ENCODE measurements at regions not wholly inside any gene's neighbourhood (a gene's known extent, or its start where the extent isn't known, plus 50 kb on each side); places are given as distances from the start of the nearest gene placed in this dataset.

DNA sequence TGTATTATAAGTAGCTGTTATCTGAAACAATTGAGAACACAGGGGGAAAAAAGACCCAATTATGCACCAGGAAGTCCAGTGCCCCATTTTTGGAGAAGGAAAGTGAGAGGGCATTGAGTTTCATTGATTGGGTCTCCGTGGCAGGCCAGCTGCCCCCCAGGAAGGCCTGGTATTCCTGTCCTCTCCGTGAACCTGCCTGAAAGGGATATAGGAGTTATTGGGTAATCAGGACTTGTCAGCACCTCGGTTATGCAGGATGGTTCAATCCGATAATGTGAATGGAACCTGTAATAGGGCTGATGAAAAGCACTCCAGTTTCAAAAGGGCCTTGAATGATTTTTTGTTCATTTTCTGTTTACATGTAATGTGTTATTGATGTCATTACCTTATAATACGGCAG lies 122.0 kb upstream of the RARB start:
- DNase-seq, result no peak

DNA sequence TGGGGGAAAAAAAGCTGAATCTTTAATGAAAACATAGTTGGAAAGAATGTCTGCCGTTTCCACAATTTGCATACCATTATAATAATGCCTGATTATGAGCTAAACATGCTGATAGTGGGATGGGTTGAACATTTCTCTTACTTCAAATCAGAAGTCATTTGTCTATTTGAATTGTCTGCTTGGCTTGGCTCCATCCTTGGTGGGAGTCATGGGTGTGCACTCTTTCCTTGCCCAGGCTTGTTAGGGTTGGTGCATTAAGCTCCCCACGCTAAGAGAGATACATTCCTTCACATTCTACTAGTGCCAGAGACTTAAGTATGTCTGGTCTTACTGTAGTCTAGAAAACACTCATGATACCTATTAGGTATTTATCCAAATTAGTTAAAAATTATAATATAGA lies 121.4 kb upstream of the RARB start:
- no peak for DNase-seq

DNA sequence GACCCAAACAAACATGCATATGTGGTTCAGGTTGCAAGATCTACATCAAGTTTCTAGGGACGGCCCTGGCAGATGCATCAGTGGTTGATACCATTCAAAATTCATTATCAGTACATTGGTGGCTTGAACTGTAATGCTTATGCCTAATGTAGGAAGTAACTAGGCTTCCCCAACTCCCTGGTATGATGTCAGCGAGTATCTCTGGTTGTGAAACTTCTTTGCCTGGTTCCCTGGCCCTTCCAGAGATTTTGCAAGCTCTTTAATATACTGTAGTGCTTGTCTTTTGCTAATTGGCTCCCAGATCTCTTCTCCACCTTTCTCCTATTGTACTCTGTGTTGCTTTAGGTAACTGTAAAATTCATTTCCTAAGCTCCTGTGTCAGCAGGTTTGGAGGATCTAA lies 114.8 kb upstream of the RARB start:
- DNase-seq, result no peak

DNA sequence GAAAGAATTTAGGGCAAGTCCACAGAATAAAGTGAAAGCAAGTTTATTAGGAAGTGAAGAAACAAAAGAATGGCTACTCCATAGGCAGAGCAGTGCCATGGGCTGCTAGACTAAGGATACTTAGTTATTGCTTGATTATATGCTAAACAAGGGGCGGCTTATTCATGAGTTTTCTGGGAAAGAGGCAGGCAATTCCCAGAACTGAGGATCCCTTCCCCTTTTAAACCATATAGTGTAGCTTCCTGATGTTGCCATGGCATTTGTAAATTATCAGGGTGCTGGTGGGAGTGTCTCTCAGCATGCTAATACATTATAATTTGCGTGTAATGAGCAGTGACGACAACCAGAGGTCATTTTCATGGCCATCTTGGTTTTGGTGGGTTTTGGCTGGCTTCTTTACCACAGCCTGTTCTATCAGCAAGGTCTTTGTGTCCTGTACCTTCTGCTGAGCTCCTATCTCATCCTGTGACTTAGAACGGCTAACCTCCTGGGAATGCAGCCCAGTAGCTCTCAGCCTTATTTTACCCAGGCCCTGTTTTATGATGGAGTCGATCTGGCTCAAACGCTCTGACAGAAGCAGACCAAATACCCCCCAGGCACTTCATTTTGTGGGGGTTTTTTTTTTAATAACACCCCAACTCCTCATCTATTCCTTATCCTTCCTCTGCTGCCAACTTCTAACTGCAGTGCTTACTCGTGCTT lies 103.0 kb upstream of the RARB start:
- no peak for DNase-seq

DNA sequence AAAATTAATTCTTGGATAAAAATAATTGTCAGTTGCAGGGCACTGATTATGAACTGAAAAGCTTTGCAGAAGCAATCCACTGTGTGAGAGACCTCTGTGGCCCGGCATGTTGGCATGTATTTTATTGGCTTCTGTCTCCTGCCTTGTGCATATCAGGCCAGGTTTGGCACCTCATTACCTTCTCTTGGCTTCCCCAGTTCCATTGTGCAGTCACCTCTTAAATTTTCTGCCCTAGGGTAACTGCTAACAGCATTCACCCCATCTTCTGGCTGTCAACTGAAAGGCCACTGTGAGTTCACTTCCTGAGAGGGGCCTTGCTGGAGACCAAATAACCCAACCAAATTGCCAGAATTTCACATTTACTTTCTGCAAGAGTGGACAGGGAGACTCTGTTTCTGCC lies 92.7 kb upstream of the RARB start:
- DNase-seq, result no peak

DNA sequence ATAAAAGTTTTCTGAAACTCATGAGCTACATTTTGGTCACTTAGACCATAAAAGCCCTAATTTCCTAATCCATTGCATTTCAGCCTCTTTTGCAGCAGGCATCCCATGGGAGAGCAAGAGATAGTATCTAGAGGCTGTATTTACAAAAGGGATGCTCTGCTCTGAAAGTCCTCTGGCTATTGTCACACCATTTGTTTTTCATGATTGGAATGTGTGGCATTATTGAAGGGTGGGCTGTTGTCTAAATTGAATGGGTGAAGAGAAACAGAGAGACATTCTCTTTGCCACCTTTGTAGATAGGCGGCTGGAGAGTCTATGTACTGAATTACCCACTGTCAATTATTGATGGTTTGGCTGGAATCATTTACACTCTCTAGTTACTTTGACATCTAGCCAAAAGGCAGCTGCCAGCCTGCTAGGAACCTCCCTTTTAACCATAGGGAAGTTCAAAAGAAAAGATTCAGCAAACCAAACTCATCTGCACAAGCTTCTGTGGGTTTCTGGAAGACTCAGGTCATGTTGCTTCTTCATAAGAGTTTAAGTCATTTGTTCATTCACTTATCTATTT lies 89.8 kb upstream of the RARB start:
- peak in 1 of 3 experiments; percentile 1 for DNase-seq

DNA sequence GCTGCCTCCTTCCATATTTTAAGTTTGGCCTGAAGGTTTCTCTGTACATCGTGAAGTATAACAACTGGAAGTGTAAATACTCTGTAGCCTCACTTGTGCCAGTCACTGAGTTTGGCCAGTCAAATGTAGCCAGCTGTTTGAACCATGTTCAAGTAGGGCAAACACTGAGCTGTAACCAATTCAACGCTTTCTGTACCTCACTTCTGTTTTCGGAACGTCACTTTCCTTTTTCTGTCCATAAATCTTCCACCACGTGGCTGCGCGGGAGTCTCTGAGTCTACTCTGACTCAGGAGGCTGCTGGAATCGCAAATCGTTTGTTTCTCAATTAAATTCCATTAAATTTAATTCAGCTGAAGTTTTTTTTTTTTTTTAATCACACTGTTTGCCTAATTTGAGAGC lies 88.8 kb upstream of the RARB start:
- DNase-seq, result no peak

DNA sequence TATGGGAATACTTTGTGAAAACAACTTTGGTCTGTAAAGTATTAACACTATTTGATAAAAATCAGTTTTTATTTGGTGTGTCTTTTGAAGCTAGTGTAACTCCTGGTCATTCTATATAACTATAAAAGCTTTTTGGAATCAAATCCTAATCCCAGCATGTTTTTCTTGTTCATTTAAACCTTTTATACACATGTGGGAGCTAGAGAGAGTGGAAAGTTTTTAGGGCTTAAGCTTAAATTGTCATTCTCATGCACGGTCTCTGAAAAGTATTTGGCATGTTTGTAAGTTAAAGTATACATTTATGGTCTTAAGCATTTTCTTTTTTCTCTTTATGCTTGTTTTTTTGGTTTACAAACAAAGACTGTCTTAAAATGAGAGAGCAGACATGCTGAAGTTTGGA lies 83.4 kb upstream of the RARB start:
- no peak for DNase-seq

DNA sequence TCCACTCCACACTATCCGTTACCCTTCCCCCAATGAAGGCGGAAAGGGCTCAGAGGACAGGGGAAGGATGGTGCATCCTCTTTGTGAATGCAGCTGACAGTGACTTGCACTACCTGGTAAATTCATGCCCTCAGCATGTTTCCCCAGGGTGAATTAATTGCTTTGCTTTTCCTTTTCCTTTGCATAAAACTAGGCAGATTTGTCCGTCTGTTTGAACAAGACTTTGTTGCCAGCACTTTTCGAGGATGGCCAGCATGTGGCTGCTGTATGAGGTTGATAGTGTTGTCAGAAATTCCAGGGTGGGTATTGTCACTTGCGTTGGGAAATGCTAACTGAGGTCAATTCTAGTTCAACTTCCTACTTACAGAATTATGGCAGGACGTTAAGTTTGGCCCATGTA lies 79.0 kb upstream of the RARB start:
- no peak for DNase-seq

DNA sequence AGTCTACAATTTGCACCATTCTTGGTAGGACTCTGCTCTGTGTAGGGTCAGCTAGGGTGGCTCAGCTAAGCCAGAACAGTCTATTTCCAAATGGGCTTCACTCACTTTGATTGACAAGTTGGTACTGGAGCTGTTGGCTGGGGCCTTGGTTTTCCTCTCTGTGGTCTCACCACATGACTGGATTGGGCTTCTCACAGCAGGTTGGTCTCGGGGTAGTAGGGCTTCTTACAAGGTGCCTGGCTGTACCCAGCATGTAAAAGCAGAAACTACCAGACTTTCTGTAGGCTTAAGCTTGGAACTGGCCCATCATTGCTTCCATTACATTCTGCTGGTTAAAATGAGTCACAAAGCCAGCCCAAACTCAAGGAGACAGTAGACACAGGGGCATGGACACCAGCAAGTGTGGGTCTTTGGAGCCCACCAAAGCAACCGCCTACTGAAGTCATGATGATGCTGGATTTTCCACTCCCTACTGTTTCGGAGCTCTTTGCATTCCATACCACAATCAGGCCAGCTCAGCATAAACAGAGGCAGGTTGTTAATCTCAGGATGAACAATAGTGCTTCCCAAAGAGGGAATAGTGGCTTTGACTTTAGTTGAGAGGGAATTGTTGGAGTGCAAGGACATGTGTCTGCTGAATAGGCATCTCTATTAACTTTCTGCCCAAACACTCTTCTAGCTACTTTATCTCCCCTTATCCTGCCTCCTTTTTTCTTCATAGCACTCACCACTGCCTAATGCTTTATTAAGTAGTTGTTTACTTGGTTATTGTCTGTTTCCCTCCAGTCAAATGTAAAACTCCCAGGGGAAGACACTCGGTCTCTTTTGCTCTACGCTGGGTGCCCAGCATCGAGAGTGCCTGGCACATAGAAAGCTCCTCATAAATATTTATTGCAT lies 78.0 kb upstream of the RARB start:
- no peak for DNase-seq

DNA sequence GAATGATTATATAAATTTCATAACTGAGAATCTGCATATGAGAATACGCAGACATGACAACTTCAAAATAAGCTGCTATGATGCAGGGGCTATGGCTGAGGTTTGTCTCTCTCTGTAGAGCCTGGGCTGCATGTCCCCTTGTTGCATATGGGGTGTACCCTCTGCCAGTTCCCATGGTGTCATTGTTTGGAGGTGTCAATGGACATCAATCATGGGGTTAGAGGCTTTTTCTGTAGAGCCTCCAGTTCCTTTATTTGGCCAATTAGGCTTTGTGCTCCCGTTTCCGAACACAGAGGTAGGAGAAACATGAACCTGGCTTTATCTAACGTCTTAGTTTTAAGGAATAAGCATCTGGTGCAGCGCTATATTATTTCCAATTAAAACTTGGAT lies 77.3 kb upstream of the RARB start:
- DNase-seq, result peak in 1 of 3 experiments; percentile 6

DNA sequence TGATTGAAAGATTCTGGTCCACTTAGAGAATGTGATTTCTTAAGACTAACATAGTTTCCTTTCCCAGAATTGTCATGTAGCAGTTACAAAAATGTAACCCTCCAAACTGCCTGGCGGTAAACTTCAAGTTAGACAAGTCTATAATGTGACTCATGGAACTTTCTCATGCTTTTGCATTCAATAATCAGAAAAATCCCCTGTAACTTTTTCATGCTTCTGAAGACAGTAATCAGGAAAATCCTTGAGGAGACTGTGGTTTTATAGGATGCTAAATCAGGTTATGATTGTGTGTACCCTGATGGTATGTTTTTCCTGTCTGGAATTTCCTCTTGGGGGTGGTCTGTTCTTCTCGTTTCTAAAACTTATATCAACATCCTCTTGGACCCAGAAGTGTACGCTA lies 74.0 kb upstream of the RARB start:
- DNase-seq, result no peak

DNA sequence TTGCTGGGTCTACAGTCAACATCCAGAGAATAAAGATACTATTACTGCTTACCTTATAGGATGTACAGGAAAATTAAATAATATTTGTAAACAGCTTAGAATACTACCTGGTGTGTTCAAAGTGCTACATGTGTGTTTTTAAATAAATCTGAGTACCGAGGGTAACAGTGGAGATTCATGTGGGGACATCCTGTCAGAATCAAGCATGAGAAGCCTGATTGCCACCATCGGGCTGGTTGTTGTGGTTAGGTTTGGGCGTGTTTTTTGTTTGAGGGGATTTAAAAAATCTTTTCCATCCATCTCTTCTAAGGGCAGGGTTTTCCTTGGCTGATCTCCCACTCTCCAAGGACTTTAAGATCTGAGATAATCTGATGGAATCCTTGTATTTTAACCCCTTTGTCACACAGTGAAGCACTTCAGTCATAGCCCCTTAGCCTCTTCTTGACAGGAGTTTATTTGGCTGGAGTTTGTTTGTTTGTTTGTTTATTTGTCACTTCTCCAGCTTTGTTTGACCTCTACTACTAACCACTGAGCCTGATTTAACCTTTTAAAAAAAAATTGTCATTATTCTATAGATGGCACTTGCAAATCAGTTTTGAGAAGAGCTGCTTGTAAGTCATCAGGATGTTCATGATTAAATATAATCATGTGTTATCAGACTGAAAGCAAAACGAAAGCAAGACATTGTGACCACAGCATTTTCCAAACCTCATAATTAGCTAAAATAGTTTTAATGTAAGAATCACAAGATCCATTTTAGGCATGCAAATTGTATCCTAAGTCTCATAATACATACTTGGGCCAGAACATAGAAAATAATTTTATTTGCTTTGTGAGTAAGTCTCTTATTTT lies 72.8 kb upstream of the RARB start:
- DNase-seq, result no peak

DNA sequence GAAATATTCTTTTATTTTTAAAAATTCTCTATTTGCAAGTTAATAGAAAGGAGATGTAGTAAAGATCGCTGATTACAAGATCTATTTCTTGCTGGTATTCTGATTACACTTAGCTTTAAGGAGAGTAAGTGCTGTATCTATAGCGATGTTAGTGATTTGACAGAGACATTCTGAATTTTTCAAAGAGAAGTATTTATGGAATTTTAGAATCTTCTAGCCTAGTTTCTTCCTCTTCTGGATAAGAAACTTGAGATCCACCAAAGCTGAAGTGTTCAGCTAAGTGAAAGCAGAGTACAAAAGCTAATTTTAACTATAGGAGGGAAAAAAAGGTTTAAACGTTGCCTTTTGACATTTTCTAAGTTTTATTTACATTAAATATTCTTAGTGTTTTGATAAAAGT lies 72.1 kb upstream of the RARB start:
- DNase-seq, result no peak

DNA sequence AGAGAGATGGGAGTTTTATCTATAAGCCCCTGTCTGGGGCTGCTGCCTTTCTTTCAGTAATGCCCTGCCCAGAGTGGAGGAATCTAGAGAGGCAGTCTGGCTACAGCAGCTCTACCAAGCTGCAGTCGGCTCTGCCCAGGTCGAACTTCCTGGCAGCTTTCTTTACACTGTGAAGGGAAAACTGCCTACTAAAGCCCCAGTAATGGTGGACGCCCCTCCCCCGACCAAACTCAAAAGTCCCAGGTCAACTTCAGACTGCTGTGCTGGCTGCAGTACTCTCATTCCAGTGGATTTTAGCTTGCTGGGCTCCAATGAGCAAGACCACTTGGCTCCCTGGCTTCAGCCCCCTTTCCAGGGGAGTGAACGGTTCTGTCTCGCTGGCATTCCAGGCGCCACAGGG lies 65.9 kb upstream of the RARB start:
- no peak for DNase-seq

DNA sequence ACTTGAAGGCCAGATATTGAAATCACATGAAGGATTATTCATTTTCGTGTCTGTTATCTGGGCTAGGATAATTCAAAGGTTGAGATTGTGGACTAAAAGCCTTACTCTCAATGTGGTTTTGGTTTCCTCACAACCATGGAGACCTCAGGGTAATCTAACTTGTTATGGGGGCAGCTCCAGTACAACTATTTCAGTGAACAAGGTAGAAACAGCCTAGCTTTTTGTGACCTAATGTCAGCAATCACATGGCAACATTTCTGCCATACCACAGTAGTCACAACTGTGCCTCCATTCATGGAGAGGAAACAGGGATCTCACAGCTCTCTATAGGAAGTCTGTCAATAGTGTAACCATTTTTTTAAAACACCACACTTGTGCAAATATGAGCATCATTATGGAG lies 62.4 kb upstream of the RARB start:
- DNase-seq, result no peak

DNA sequence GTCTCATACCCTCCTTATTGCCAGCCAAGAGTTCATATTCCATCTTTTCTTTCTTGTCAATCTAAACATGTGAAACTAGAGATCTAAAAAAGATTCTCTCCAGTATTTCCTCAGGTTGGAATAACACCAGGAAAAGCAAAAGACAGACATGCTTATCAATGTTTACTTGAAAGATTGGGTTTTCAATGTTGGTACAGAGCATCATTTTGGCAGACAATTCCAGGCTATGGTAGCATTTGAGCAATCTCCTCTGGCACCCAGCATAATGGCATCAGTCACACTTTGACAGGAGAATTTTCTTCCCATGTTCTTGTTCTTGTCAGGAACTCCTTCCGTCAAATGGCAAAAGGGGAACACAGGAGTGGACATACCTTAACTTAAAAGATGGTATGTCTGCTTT lies 61.0 kb upstream of the RARB start:
- DNase-seq, result no peak

DNA sequence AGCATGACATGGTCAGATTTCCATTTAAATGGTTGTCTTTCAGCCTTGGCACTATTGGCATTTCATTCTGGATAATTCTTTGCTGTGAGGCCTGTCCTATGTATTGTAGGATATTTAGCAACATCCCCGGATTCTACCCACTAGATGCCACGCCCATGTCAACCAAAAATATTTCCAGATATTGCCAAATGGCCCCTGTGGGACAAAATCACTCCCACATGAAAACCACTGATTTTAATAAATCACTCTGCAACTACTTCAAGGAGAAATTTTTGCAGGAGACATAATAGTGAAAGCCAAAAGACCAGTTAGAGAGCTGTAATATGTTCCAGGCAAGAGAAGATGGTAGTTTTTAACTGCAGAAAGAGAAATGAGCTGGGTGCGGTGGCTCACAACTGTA lies 55.9 kb upstream of the RARB start:
- DNase-seq, result no peak

DNA sequence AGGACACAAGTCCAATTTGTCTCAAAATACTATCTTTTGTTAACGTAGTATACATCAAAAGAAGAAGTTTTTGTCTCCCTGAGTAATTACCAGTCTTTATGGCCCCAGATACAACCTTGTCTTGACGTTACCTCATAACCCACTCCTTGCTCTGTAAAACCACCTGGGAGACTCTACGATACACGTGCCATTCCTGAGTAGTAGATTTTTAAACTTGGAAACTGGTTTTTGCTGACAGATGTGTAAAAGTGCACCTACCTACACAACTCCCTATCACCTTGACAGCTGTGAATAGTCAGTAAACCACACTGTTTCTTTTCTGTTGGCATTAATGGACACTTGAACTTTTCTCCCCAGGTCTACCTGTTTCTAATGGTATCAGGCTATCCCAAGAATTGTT lies 51.7 kb upstream of the RARB start:
- no peak for DNase-seq

DNA sequence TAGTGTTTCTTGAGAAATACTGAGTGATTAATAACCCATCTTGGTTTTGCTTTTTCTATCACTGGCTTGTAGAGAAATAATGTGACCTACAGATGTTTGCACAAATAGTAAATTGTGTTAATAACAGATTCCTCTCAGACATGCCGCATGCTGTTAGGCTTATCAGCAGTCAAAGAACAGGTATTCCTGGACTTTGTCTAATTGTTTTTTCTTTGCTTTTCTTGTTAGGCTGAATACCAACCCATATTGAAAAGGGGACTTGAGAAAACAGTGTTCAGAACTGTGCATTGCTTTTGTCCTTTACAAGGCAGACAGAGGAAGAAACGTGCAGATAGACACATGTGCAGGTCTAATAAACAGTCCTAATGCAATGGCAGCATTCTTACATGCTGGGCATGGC lies 51.0 kb upstream of the RARB start:
- no peak for DNase-seq
